Vagina (tissue), 2 donors: ENCODE measurements at regions not wholly inside any gene's neighbourhood (a gene's known extent, or its start where the extent isn't known, plus 50 kb on each side); places are given as distances from the start of the nearest gene placed in this dataset.

Source experiments
- DNase-seq, 2 donors: peaks; one replicate each; pipeline ENCODE4 v3.0.0-alpha.2; 2017; ENCODE audit errors: extremely low spot score in 2 of 2
- H3K27ac ChIP-seq: fragments of 200-600 bp; sonication (generic); one replicate; pipeline ENCODE4 v1.5.1; 2019
- H3K27me3 ChIP-seq: fragments of 200-600 bp; sonication (generic); one replicate; pipeline ENCODE4 v1.5.1; 2019
- H3K36me3 ChIP-seq, 2 donors: fragments of 200-600 bp; sonication (generic); one replicate each; pipeline ENCODE4 v1.5.1; 2017 to 2019
- H3K4me1 ChIP-seq: fragments of 200-600 bp; sonication (generic); one replicate; pipeline ENCODE4 v1.5.1; 2019
- H3K4me3 ChIP-seq, 2 donors: fragments of 200-600 bp; sonication (generic); 1 replicate in 1 of 2; 2 replicates in 1 of 2; pipeline ENCODE4 v1.5.1; 2016 to 2019
- H3K9me3 ChIP-seq: fragments of 200-600 bp; sonication (generic); one replicate; pipeline ENCODE4 v1.5.1; 2019
- POLR2A ChIP-seq, 2 donors: fragments of 450-650 bp; IDR thresholded peaks; one replicate each; pipeline ENCODE4 v1.6.1; 2017; ENCODE audit warnings: antibody characterized with exemption in 2 of 2, mild to moderate bottlenecking in 2 of 2, moderate library complexity in 2 of 2
- POLR2AphosphoS5 ChIP-seq, 2 donors: sonication (generic); formaldehyde crosslinking; IDR thresholded peaks; one replicate each; pipeline ENCODE4 v1.9.0; 2017; ENCODE audit warnings: antibody characterized with exemption in 2 of 2, mild to moderate bottlenecking in 2 of 2, low read depth in 1 of 2; ENCODE audit not compliant: insufficient read depth in 1 of 2
- intact Hi-C: fragments of 100-400 bp; cut with DNase I; formaldehyde crosslinking; loops from one replicate; pipeline ENCODE4 v1.15.1; 2023
- TF ChIP-seq, protein P1 (sequence below), 3 experiments: fragments of 450-650 bp in 2 of 3; fragments of 200-600 bp in 1 of 3; sonication (generic) in 1 of 3; IDR thresholded peaks; one replicate each; pipeline ENCODE4 v1.5.1; 2017 to 2019; ENCODE audit warnings: antibody characterized with exemption in 3 of 3, mild to moderate bottlenecking in 2 of 3, moderate library complexity in 2 of 3

- DNase-seq, result no peak
- intact Hi-C loops, result no loop called here
- H3K36me3 ChIP-seq, result no peaks in the 10 kb centered on the region
- H3K27me3 ChIP-seq, result no peaks in the 10 kb centered on the region
- no peak overlapping the region for H3K4me3 ChIP-seq
- TF ChIP-seq, protein P1, sequence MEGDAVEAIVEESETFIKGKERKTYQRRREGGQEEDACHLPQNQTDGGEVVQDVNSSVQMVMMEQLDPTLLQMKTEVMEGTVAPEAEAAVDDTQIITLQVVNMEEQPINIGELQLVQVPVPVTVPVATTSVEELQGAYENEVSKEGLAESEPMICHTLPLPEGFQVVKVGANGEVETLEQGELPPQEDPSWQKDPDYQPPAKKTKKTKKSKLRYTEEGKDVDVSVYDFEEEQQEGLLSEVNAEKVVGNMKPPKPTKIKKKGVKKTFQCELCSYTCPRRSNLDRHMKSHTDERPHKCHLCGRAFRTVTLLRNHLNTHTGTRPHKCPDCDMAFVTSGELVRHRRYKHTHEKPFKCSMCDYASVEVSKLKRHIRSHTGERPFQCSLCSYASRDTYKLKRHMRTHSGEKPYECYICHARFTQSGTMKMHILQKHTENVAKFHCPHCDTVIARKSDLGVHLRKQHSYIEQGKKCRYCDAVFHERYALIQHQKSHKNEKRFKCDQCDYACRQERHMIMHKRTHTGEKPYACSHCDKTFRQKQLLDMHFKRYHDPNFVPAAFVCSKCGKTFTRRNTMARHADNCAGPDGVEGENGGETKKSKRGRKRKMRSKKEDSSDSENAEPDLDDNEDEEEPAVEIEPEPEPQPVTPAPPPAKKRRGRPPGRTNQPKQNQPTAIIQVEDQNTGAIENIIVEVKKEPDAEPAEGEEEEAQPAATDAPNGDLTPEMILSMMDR (IDR thresholded peaks at IDR 0.05), result no peak
- TF ChIP-seq POLR2AphosphoS5 (IDR thresholded peaks at IDR 0.05; ENCODE audit: insufficient read depth in 1 of 2, low read depth in 1 of 2), result no peak
- TF ChIP-seq POLR2A (IDR thresholded peaks at IDR 0.05), result no peak
- no peaks in the 10 kb centered on the region for H3K9me3 ChIP-seq
- no peak overlapping the region for H3K27ac ChIP-seq
- no peaks in the 10 kb centered on the region for H3K4me1 ChIP-seq
These were observed 398.4 kb upstream of the ID4 start for GRCh38 chr6:19438566-19439353.

DNA sequence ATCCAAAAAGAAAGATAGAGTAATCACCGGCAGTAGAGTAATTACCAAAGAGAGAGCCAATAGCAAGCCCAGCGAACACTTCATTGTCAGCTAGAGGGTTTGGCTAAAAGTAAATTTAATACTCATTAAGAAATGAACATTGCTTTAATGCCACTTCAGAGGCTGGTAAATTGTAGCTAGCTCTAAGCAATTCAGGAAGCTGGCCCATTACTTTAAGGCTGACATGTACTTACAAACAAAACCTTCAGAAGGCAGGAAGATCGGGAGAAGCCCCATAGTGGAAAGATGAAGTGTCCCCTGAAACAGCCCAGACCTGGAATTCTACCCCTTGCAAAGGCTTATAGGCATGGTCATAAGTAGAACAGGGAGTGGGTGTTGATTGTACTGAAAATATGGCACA lies 396.6 kb upstream of the ID4 start:
- H3K4me1 ChIP-seq, result no peaks in the 10 kb centered on the region
- no peak overlapping the region for H3K27ac ChIP-seq
- no peak for DNase-seq
- intact Hi-C loops, result no loop called here
- no peaks in the 10 kb centered on the region for H3K27me3 ChIP-seq
- H3K9me3 ChIP-seq, result no peaks in the 10 kb centered on the region
- no peak for TF ChIP-seq POLR2AphosphoS5 (IDR thresholded peaks at IDR 0.05; ENCODE audit: insufficient read depth in 1 of 2, low read depth in 1 of 2)
- TF ChIP-seq POLR2A (IDR thresholded peaks at IDR 0.05), result no peak
- TF ChIP-seq, protein P1 (IDR thresholded peaks at IDR 0.05), result no peak
- no peaks in the 10 kb centered on the region for H3K36me3 ChIP-seq
- H3K4me3 ChIP-seq, result no peak overlapping the region

DNA sequence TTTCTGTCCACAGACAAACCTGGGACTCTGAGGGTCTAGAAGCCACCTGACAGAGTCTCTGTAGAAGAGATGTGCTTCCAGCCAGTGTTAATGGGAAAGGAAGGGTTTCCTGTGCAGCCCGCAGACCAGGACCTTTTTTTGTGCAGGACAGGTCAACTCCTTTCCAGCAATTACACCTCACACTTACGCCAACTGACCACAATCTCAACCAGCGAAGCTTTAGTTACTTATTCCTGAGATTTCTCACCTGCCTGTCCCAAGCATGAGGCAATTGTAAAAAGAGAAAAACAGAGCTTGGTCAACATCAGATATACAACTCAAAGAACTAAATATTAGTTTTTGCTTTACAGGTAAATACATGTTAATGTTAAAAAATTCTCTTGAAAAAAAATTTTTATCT lies 393.8 kb upstream of the ID4 start:
- intact Hi-C loops, result no loop called here
- H3K27ac ChIP-seq, result no peak overlapping the region
- H3K4me3 ChIP-seq, result no peak overlapping the region
- H3K9me3 ChIP-seq, result no peaks in the 10 kb centered on the region
- no peak for DNase-seq
- H3K4me1 ChIP-seq, result no peaks in the 10 kb centered on the region
- no peaks in the 10 kb centered on the region for H3K36me3 ChIP-seq
- TF ChIP-seq POLR2A (IDR thresholded peaks at IDR 0.05) (no peak), POLR2AphosphoS5 (IDR thresholded peaks at IDR 0.05; ENCODE audit: insufficient read depth in 1 of 2, low read depth in 1 of 2) (no peak)
- TF ChIP-seq, protein P1 (IDR thresholded peaks at IDR 0.05), result no peak
- no peaks in the 10 kb centered on the region for H3K27me3 ChIP-seq

DNA sequence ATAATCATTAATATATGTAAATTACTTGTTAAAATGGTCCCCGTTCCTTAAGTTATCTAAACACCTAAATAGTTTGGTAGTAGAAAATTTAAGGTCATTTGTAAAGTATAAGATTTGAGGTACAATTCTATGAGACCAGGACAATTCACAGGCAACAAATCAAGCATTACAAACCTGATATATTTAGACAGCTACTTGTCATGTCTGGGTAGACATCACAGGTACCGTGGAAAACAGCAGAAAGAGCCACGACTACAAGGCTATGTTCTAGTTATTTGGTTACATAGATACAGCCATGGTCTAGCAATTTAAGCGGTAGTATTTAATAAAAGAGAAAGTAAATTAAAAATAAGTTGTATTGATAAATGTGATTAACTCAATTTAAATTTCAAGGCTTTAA lies 393.1 kb upstream of the ID4 start:
- Histone ChIP-seq H3K27me3 (no peaks in the 10 kb centered on the region), H3K36me3 (no peaks in the 10 kb centered on the region), H3K9me3 (no peaks in the 10 kb centered on the region), H3K27ac (no peak overlapping the region), H3K4me1 (no peaks in the 10 kb centered on the region), H3K4me3 (no peak overlapping the region)
- intact Hi-C loops, result no loop called here
- DNase-seq, result no peak
- TF ChIP-seq POLR2A (IDR thresholded peaks at IDR 0.05) (no peak), POLR2AphosphoS5 (IDR thresholded peaks at IDR 0.05; ENCODE audit: insufficient read depth in 1 of 2, low read depth in 1 of 2) (no peak)
- TF ChIP-seq, protein P1 (IDR thresholded peaks at IDR 0.05), result no peak

DNA sequence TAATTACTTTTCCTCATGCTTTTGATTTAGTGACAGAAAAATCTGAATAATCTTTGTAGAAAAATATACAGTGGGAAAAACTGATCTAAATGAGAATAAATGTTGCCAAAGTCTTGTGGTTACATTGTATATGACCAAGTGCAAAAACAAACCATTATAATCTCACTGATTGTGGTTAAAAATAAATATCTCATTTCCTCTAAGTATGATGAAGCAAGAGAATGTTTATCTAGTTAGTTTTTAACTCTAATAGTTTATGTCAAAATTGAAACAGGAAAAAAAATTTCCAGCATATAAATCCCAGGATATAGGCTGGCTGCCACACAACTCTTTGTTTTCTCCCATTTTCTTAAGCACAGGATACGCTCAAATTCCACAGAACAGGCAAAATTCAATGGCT lies 392.7 kb upstream of the ID4 start:
- intact Hi-C loops, result no loop called here
- no peaks in the 10 kb centered on the region for H3K4me1 ChIP-seq
- no peak overlapping the region for H3K4me3 ChIP-seq
- TF ChIP-seq POLR2A (IDR thresholded peaks at IDR 0.05) (no peak), POLR2AphosphoS5 (IDR thresholded peaks at IDR 0.05; ENCODE audit: insufficient read depth in 1 of 2, low read depth in 1 of 2) (no peak)
- TF ChIP-seq, protein P1 (IDR thresholded peaks at IDR 0.05), result no peak
- no peak for DNase-seq
- no peaks in the 10 kb centered on the region for H3K36me3 ChIP-seq
- no peaks in the 10 kb centered on the region for H3K9me3 ChIP-seq
- no peak overlapping the region for H3K27ac ChIP-seq
- H3K27me3 ChIP-seq, result no peaks in the 10 kb centered on the region
